ENCODE measurements at regions not wholly inside any gene's neighbourhood (a gene's known extent, or its start where the extent isn't known, plus 50 kb on each side); places are given as distances from the start of the nearest gene placed in this dataset.

DNA sequence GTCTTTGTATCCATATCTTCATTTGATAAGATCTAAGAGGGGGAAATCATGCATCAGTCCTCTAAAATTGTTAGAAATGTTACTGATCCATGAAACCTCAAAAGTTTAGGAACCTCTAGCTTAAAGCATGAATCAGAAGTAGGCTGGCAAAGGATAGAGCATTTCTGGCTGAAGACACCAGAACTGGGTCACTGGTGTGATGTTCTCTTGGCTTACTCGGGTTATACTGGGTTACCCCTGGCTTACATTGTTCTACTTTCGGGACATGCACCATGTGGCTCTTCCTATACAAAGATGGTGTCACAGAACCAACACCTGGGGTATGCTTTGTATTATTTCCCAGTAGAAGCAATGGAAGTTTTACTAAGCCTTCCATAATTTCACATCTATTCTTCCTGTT lies 83.2 kb upstream of the TNP1 start:
- TF ChIP-seq CTCF (IDR thresholded peaks at IDR 0.05), result no peak
- no peak for TF ChIP-seq POLR2A (IDR thresholded peaks at IDR 0.05)

All from testis (tissue), 2 donors.